ENCODE measurements at regions not wholly inside any gene's neighbourhood (a gene's known extent, or its start where the extent isn't known, plus 50 kb on each side); places are given as distances from the start of the nearest gene placed in this dataset.
"Not testable (repeated sequence)": the region's sequence is repeated elsewhere in the genome, so short reads cannot be mapped to it uniquely, and the experiment has no call there.

DNA sequence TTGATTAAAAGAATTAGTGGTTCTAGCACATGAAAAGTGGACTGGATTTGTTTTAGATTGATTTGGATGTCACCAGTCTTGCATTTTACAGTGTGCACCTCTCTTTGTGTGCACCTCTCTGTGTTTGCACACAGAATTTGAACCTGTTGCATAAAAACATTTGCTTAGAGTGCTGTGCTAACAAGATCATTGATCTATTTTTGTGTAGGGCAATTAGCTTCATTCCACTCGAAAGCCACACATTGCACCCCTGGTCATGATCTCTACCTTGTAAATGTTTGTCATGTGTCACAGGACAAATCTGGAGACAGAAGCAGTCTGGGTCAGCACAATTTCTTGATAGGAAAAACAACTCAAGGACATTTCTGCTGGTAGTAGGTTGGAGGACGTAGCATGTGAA lies 258.7 kb upstream of the LINC00305 start:
- DNase-seq (ENCODE audit: low spot score) = no peak

GRCh38 chr18:64405161-64405560 lies 256.3 kb upstream of the LINC00305 start:
- no peak for DNase-seq (ENCODE audit: low spot score)

- no peak for DNase-seq (ENCODE audit: low spot score)
Observed at GRCh38 chr18:64403784-64404503, 255.1 kb upstream of the LINC00305 start.

DNA sequence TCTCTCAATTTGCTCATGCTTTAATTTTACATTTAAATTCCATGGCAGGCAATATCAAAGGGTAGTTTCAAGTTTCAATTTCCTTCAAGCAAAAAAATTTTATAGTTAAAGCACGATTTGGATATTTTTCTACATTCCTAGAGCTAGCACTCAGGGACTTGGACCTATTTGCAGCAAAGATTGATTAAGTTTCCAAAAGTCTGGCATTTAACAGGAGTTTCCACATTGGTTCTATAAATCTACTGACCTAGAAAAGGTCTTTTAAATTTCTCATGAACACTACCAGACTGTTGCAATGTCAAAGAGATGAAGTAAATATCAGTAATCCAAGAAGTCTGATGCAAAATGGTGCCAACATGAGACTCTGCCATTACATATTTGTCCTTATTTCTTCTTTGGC lies 253.7 kb upstream of the LINC00305 start:
- no peak for DNase-seq (ENCODE audit: low spot score)

DNA sequence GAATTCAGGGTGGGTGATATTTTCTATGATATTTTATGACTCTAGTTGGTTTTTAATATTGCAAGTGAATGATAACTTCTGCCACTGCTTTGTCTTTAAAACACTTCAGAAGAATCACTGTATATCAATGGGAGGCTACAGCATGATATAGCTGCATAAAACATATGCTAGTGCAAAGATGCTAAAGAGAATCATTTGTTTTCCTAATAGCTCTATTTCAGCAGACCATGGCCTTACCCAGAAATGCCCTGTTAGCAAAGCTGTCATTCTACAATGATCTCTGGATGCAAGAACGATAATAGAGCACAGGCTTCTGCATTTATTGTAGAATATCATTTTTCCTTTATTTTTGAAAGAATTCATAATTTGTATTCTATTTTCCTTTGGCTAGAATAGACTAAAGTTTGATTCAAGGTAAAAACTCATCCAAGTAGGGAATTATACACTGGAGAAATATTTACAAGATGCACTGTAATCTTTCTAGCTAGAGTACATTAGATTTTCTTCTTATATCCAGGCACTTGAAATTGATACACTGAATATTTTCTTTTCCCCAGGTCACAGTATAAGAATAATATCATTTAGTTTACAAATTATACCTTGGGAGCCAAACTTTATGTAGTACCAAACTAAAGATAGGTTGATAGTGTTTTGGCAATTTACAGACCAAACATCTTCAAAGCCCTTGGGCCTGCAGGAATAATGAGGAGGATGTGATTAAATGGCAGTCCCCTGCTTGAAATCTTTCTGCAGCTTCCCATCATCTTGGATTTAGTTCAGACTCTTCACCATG lies 252.6 kb upstream of the LINC00305 start:
- DNase-seq (ENCODE audit: low spot score) = no peak

DNA sequence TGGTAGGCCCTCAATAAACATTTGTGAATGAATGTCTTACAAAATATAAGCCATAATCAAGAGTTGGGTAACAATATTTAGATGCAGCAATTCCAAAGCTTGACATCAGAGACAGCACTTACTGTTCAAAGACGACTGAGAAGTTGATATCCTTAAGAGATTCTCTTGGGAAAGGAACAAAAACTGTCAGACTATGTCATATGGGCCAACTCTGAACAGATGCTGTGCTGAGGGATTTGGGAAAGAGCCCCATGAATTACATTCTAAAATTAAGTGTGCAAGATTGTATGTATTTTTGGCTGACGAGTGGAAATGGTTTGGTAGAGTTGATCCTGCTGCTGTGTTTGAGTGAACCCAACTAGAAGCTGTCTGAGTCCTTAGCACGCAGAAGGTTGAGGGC lies 250.7 kb upstream of the LINC00305 start:
- no peak for DNase-seq (ENCODE audit: low spot score)

- DNase-seq (ENCODE audit: low spot score) = no peak
Observed at GRCh38 chr18:64398320-64398719, 249.4 kb upstream of the LINC00305 start.

GRCh38 chr18:64392202-64392601 lies 243.3 kb upstream of the LINC00305 start:
- DNase-seq (ENCODE audit: low spot score) = no peak

DNA sequence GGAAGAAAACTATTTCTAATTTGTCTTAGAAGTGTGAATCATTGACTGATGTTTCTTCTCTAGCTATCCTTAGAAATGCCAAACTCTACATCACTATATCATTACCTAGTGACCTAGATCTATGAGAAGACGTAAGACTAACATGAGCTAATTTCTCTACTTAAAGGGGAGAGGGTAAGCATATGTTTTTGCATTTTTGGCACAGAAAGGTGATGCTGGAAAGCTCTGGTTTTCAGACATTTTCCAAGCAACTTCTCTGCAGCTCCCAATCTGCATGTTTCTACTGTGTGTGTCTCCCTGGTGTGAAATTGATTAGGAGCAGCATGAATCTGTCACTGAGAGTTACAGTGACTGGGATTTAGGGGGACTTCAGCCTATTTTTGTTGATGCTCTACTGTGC lies 235.2 kb upstream of the LINC00305 start:
- DNase-seq (ENCODE audit: low spot score) = no peak

- DNase-seq (ENCODE audit: low spot score) = no peak
Observed at GRCh38 chr18:64380117-64380516, 231.2 kb upstream of the LINC00305 start.

GRCh38 chr18:64379662-64380061 lies 230.8 kb upstream of the LINC00305 start:
- DNase-seq (ENCODE audit: low spot score) = no peak

DNA sequence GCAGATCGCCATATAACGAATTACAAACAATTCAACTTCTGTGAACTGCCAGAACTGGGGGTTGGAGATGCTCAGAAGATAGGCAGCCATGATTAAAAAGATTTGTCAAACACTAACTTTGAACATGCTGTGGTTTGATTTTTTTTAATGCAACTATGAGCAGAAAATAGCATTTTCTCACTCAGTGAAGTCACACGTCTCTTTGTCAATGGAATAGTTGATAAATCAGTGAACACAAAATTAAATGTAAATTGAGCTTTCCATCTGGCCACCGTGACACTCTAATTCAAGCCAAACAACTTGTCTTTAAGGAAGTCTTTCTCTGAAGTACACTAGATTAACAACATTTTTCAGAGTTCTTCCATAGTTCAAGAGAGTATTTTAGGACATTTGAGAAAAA lies 228.6 kb upstream of the LINC00305 start:
- DNase-seq (ENCODE audit: low spot score) = no peak

DNA sequence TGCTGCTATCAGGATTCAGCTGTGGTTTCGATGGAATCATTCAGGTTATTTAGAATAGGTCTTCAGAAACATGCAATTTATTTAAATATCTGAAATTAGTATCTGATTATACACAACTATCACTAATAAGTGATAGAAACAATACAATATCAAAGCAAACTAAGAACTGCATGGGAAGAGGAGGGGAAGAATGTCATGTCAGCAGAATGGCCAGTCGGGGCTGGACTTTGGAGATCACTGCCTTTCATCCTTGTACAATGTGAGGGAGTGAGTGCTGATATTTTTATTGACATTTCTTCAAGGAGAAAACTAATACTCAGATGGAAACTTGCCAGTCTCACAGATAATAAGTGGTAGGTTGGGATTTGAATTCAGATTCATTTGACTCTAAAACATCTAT lies 224.0 kb upstream of the LINC00305 start:
- DNase-seq (ENCODE audit: low spot score) = no peak

DNA sequence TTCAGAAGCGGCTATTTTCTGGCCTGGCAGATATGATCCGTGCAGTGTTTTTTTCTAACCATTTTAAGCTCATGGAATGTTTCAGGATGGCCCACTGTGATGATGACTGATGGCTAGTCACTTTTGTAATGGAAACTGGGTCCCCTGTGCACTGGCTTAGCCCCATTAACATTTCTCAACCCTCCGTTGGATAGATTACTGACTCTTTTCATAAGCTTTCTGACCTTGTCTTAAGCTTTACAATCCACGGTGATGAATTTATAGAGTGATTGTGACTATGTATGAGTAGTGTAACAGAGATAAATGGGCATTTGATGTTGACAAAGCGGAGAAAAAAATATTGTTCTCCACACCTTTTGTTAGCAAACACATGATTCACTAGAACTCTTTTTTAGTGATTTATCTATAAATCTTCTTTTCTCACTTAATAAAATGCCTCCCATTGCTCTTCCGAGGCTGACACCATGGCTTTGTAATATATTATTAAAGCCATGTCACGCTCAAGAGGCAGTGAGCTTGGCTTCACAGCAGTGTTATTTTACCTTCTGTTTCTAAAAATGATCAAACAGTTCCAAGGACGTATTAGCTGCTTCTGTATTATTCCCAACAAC lies 221.0 kb upstream of the LINC00305 start:
- not testable (repeated sequence) for DNase-seq (ENCODE audit: low spot score)

GRCh38 chr18:64365106-64365505 lies 216.2 kb upstream of the LINC00305 start:
- no peak for DNase-seq (ENCODE audit: low spot score)

- no peak for DNase-seq (ENCODE audit: low spot score)
Observed at GRCh38 chr18:64337673-64338072, 188.8 kb upstream of the LINC00305 start.

- no peak for DNase-seq (ENCODE audit: low spot score)
Observed at GRCh38 chr18:64337018-64337417, 188.1 kb upstream of the LINC00305 start.

DNA sequence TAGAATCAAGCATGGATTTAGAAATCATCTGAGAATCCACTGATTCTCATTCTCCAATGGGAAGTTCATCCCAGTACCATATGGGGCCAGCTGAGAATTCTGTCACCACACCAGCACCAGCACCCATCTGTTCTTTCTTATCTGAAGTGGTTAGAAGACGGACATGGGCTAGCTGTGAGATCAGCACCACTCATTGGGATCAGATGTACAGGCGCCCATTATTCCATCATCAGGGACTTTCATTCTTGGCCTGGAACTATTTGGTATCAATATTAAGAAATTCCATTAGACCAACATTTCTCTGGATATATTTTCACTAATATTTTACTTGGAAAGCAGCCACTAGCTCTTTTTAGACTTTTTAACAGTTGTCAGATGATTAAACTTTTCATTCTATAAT lies 185.9 kb upstream of the LINC00305 start:
- DNase-seq (ENCODE audit: low spot score) = no peak

- no peak for DNase-seq (ENCODE audit: low spot score)
Observed at GRCh38 chr18:64333584-64333983, 184.7 kb upstream of the LINC00305 start.

GRCh38 chr18:64332835-64333234 lies 183.9 kb upstream of the LINC00305 start:
- DNase-seq (ENCODE audit: low spot score) = no peak

- no peak for DNase-seq (ENCODE audit: low spot score)
Observed at GRCh38 chr18:64331419-64331818, 182.5 kb upstream of the LINC00305 start.

- DNase-seq (ENCODE audit: low spot score) = no peak
Observed at GRCh38 chr18:64330931-64331330, 182.0 kb upstream of the LINC00305 start.

GRCh38 chr18:64330161-64330560 lies 181.3 kb upstream of the LINC00305 start:
- no peak for DNase-seq (ENCODE audit: low spot score)

All from AG08395 (cell line).